ENCODE measurements at regions not wholly inside any gene's neighbourhood (a gene's known extent, or its start where the extent isn't known, plus 50 kb on each side); places are given as distances from the start of the nearest gene placed in this dataset.
"Not testable (repeated sequence)": the region's sequence is repeated elsewhere in the genome, so short reads cannot be mapped to it uniquely, and the experiment has no call there.

DNA sequence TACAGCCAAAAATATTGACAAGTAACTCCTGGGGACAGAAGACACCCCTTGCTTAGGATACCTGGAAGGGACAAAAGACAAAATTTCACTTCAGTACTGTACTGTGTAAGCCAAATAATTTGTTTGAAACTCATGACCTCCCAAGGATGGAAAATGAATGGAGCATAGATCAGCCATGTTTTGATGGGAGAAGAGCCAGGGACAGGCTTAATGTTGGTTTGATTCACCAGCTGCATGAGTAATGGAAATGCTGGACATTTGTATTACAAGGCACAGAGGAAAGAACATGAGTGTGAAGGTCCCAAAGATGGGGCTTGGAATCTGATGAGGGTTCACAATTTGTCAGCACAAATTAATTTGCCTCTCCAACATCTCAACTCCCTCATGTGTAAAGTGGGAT lies 122.8 kb downstream of the ENC1 start:
- no peaks in the 10 kb centered on the region for H3K4me1 ChIP-seq (ENCODE audit: insufficient read depth, low read length)
- ATAC-seq (no peak), DNase-seq (no peak)
- H3K9me2 ChIP-seq (replicated peaks; ENCODE audit: low read length): no peaks in the 10 kb centered on the region
- H4K20me1 ChIP-seq (ENCODE audit: low read length): no peaks in the 10 kb centered on the region
- no peaks in the 10 kb centered on the region for H3K36me3 ChIP-seq (ENCODE audit: low read depth, low read length)
- H3K9me3 ChIP-seq (ENCODE audit: low read length): no peaks in the 10 kb centered on the region
- H3F3A ChIP-seq (ENCODE audit: low read length, unreplicated experiment): no peaks in the 10 kb centered on the region
- H3K9ac ChIP-seq (ENCODE audit: low read length): no peak overlapping the region
- BruUV-seq (replicated peaks): no TSS peak
- TF ChIP-seq, protein P1, sequence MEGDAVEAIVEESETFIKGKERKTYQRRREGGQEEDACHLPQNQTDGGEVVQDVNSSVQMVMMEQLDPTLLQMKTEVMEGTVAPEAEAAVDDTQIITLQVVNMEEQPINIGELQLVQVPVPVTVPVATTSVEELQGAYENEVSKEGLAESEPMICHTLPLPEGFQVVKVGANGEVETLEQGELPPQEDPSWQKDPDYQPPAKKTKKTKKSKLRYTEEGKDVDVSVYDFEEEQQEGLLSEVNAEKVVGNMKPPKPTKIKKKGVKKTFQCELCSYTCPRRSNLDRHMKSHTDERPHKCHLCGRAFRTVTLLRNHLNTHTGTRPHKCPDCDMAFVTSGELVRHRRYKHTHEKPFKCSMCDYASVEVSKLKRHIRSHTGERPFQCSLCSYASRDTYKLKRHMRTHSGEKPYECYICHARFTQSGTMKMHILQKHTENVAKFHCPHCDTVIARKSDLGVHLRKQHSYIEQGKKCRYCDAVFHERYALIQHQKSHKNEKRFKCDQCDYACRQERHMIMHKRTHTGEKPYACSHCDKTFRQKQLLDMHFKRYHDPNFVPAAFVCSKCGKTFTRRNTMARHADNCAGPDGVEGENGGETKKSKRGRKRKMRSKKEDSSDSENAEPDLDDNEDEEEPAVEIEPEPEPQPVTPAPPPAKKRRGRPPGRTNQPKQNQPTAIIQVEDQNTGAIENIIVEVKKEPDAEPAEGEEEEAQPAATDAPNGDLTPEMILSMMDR (conservative IDR thresholded peaks at IDR 0.05; ENCODE audit: low read depth, low read length): no peak
- TF ChIP-seq EZH2 (IDR thresholded peaks at IDR 0.05; ENCODE audit: low read length, unreplicated experiment): no peak
- no peak for TF ChIP-seq EZH2phosphoT487 (IDR thresholded peaks at IDR 0.05; ENCODE audit: borderline replicate concordance, low read length)
- H3K4me2 ChIP-seq (ENCODE audit: low read length): no peak overlapping the region
- no peak overlapping the region for H3K4me3 ChIP-seq (ENCODE audit: low read length)
- no peaks in the 10 kb centered on the region for H3K27me3 ChIP-seq (ENCODE audit: low read length)
- intact Hi-C loops (cut with micrococcal nuclease): no loop called here
- no peak overlapping the region for H2AFZ ChIP-seq (ENCODE audit: low read length)
- CTCF ChIA-PET: no interaction called here
- POLR2A ChIA-PET (ENCODE audit: unreplicated experiment): no interaction called here
- no peaks in the 10 kb centered on the region for H3K79me2 ChIP-seq (ENCODE audit: low read length)
- H3K27ac ChIP-seq (ENCODE audit: low read length): no peak overlapping the region

DNA sequence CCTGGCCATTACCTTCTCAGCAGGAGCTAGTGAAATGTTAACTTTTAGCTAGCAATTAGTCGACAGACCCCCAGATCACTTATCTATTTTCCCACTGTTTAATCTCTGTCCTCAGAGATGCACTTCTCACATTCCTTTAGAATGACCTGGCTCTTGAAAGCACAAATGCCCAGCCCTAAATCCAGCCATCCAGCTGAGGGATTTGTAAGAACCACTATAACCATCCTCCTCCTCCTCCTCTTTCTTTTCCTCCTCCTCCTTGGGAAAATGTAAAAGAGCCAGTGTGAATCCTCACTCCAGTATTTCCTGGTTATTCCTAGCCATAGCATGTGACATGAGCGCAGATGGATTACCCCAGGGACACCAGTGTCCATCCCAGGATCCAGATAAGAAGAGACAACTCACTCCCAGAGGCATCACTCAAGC lies 124.3 kb downstream of the ENC1 start:
- intact Hi-C loops (cut with micrococcal nuclease): no loop called here

DNA sequence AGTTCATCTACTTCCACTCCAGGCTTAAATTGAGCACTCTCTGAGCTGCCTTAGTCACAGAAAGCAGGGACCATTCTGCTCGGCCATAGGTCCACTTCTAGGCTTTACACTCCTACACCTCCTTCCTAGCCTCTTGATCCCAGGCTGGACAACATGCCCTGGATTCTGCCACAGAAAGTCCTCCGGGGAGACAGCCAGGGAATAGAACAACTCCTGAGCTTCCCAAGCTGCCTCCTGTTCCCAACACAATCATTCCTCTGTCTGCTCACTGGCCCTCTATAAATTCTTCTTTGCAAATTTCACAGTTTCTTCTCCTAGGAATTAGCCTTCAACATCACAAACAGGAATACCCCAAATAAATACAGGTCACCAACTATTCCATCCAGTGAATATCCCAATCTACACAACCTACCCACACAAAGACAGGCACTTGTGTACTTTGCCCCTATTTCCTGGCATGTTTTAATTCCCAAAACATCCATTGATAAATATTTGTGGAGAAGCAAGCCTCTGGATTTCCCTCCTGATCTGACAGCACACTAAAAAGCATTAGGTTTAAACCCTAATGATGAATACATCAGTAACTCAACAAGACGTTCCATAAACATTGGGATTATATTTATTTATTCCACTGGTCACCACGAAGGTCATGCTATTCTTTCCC lies 125.5 kb downstream of the ENC1 start:
- BruUV-seq (replicated peaks): no TSS peak
- CTCF ChIA-PET: no interaction called here

More for the DNA sequence above, 124.3 kb downstream of the ENC1 start:
- TF ChIP-seq, protein P1 (conservative IDR thresholded peaks at IDR 0.05; ENCODE audit: low read depth, low read length): no peak
- Histone ChIP-seq H4K20me1 (ENCODE audit: low read length) (no peaks in the 10 kb centered on the region), H3K9me2 (replicated peaks; ENCODE audit: low read length) (no peaks in the 10 kb centered on the region), H3K79me2 (ENCODE audit: low read length) (no peaks in the 10 kb centered on the region), H3K4me1 (ENCODE audit: insufficient read depth, low read length) (no peaks in the 10 kb centered on the region), H3K27ac (ENCODE audit: low read length) (no peak overlapping the region), H3K4me2 (ENCODE audit: low read length) (no peak overlapping the region), H3K27me3 (ENCODE audit: low read length) (no peaks in the 10 kb centered on the region), H3K9me3 (ENCODE audit: low read length) (no peaks in the 10 kb centered on the region), H3K36me3 (ENCODE audit: low read depth, low read length) (no peaks in the 10 kb centered on the region), H3K9ac (ENCODE audit: low read length) (no peak overlapping the region), H3K4me3 (ENCODE audit: low read length) (no peak overlapping the region), H2AFZ (ENCODE audit: low read length) (no peak overlapping the region), H3F3A (ENCODE audit: low read length, unreplicated experiment) (no peaks in the 10 kb centered on the region)
- DNase-seq: no peak
- ChIA-PET CTCF (no interaction called here), POLR2A (ENCODE audit: unreplicated experiment) (no interaction called here)
- BruUV-seq (replicated peaks): no TSS peak
- ATAC-seq: no peak

DNA sequence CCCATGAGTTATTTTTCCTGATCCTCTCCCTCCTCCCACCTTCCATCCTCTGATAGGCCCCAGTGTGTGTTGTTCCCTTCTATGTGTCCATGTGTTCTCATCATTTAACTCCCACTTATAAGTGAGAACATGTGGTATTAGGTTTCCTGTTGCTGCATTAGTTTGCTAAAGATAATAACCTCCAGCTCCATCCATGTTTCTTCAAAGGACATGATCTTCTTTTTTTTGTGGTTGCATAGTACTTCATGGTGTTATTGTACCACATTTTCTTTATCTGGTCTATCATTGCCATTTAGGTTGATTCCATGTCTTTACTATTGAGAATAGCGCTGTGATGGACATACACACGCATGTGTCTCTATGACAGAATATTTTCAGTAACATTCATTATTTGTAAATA lies 128.8 kb downstream of the ENC1 start:
- H3K27me3 ChIP-seq (ENCODE audit: low read length); intact Hi-C loops (cut with micrococcal nuclease); H3F3A ChIP-seq (ENCODE audit: low read length, unreplicated experiment); H3K9me2 ChIP-seq (replicated peaks; ENCODE audit: low read length); H2AFZ ChIP-seq (ENCODE audit: low read length); H3K79me2 ChIP-seq (ENCODE audit: low read length); H3K4me2 ChIP-seq (ENCODE audit: low read length); H3K4me1 ChIP-seq (ENCODE audit: insufficient read depth, low read length); H3K27ac ChIP-seq (ENCODE audit: low read length); H3K9me3 ChIP-seq (ENCODE audit: low read length); POLR2A ChIA-PET (ENCODE audit: unreplicated experiment); BruUV-seq (replicated peaks); ATAC-seq; H4K20me1 ChIP-seq (ENCODE audit: low read length); CTCF ChIA-PET; H3K9ac ChIP-seq (ENCODE audit: low read length); H3K4me3 ChIP-seq (ENCODE audit: low read length); H3K36me3 ChIP-seq (ENCODE audit: low read depth, low read length); DNase-seq: not testable (repeated sequence)

More for the DNA sequence above, 125.5 kb downstream of the ENC1 start:
- TF ChIP-seq, protein P1 (conservative IDR thresholded peaks at IDR 0.05; ENCODE audit: low read depth, low read length): no peak
- Histone ChIP-seq H3K27ac (ENCODE audit: low read length) (no peak overlapping the region), H3K27me3 (ENCODE audit: low read length) (no peaks in the 10 kb centered on the region), H3K4me3 (ENCODE audit: low read length) (no peak overlapping the region), H4K20me1 (ENCODE audit: low read length) (no peaks in the 10 kb centered on the region), H3F3A (ENCODE audit: low read length, unreplicated experiment) (no peaks in the 10 kb centered on the region), H3K9ac (ENCODE audit: low read length) (no peak overlapping the region), H2AFZ (ENCODE audit: low read length) (no peak overlapping the region), H3K9me3 (ENCODE audit: low read length) (no peaks in the 10 kb centered on the region), H3K9me2 (replicated peaks; ENCODE audit: low read length) (no peaks in the 10 kb centered on the region), H3K79me2 (ENCODE audit: low read length) (no peaks in the 10 kb centered on the region), H3K4me1 (ENCODE audit: insufficient read depth, low read length) (no peaks in the 10 kb centered on the region), H3K36me3 (ENCODE audit: low read depth, low read length) (no peaks in the 10 kb centered on the region), H3K4me2 (ENCODE audit: low read length) (no peak overlapping the region)
- intact Hi-C loops (cut with micrococcal nuclease): no loop called here
- POLR2A ChIA-PET (ENCODE audit: unreplicated experiment): no interaction called here
- ATAC-seq (no peak), DNase-seq (no peak)
